Mesenchymal stem cell (in vitro differentiated cells and primary cell): ENCODE measurements at regions not wholly inside any gene's neighbourhood (a gene's known extent, or its start where the extent isn't known, plus 50 kb on each side); places are given as distances from the start of the nearest gene placed in this dataset.

ENCODE experiments used
- DNase-seq: peaks from one replicate; pipeline ENCODE4 v3.0.0-alpha.2; 2013
- H2AFZ ChIP-seq: one replicate; pipeline ENCODE4 v1.6.1; 2013; ENCODE audit warnings: low read depth, mild to moderate bottlenecking, control low read depth, inconsistent platforms, low read length, moderate library complexity
- H2AK5ac ChIP-seq: 2 replicates; pipeline ENCODE4 v1.6.1; 2013; ENCODE audit warnings: low read length, moderate library complexity, mild to moderate bottlenecking, inconsistent platforms; ENCODE audit not compliant: severe bottlenecking
- H2BK120ac ChIP-seq: one replicate; pipeline ENCODE4 v1.6.1; 2013; ENCODE audit warnings: low read depth, mild to moderate bottlenecking, inconsistent platforms, low read length, moderate library complexity
- H2BK12ac ChIP-seq, 2 experiments: one replicate each; pipeline ENCODE4 v1.6.1; 2013; ENCODE audit warnings: inconsistent platforms in 2 of 2, low read length in 2 of 2, mild to moderate bottlenecking in 2 of 2, moderate library complexity in 2 of 2, control low read depth in 1 of 2
- H2BK15ac ChIP-seq: one replicate; pipeline ENCODE4 v1.6.1; 2013; ENCODE audit warnings: mild to moderate bottlenecking, low read depth, inconsistent platforms; ENCODE audit not compliant: poor library complexity, severe bottlenecking
- H2BK5ac ChIP-seq: 2 replicates; pipeline ENCODE4 v1.6.1; 2013; ENCODE audit warnings: low read depth, mild to moderate bottlenecking, low read length, control low read depth, inconsistent platforms; ENCODE audit not compliant: poor library complexity, severe bottlenecking
- H3K14ac ChIP-seq, 2 experiments: one replicate each; pipeline ENCODE4 v1.6.1; 2013; ENCODE audit warnings: inconsistent platforms in 2 of 2, low read length in 2 of 2, control low read depth in 1 of 2, mild to moderate bottlenecking in 1 of 2, moderate library complexity in 1 of 2
- H3K18ac ChIP-seq, 2 experiments: one replicate each; pipeline ENCODE4 v1.6.1; 2013; ENCODE audit warnings: inconsistent platforms in 2 of 2, low read length in 2 of 2, control low read depth in 1 of 2, low read depth in 1 of 2, mild to moderate bottlenecking in 1 of 2
- H3K23ac ChIP-seq, 2 experiments: one replicate each; pipeline ENCODE4 v1.6.1; 2013; ENCODE audit warnings: inconsistent platforms in 2 of 2, low read length in 2 of 2, mild to moderate bottlenecking in 2 of 2, moderate library complexity in 2 of 2, control low read depth in 1 of 2
- H3K27ac ChIP-seq: 2 replicates; pipeline ENCODE4 v1.5.1; 2013; ENCODE audit warnings: mild to moderate bottlenecking, moderate library complexity, low read length, control low read depth, inconsistent platforms; ENCODE audit not compliant: poor library complexity, severe bottlenecking
- H3K27me3 ChIP-seq, 2 experiments: 2 replicates each; pipeline versions ENCODE4 v1.6.1 to v1.7.0; 2013; ENCODE audit warnings: low read length in 2 of 2, mild to moderate bottlenecking in 2 of 2, moderate library complexity in 2 of 2, control low read depth in 1 of 2, inconsistent platforms in 1 of 2; ENCODE audit not compliant: control insufficient read depth in 1 of 2, insufficient read depth in 1 of 2
- H3K36me3 ChIP-seq, 2 experiments: 2 replicates each; pipeline versions ENCODE4 v1.6.1 to v1.7.0; 2013; ENCODE audit warnings: low read length in 2 of 2, control low read depth in 1 of 2, inconsistent platforms in 1 of 2, low read depth in 1 of 2, mild to moderate bottlenecking in 1 of 2; ENCODE audit not compliant: insufficient read depth in 2 of 2, control insufficient read depth in 1 of 2
- H3K4ac ChIP-seq, 2 experiments: one replicate each; pipeline ENCODE4 v1.6.1; 2013; ENCODE audit warnings: inconsistent platforms in 2 of 2, low read length in 2 of 2, mild to moderate bottlenecking in 2 of 2, moderate library complexity in 2 of 2, control low read depth in 1 of 2, low read depth in 1 of 2
- H3K4me1 ChIP-seq: 2 replicates; pipeline ENCODE4 v1.6.1; 2013; ENCODE audit warnings: low read depth, low read length, control low read depth; ENCODE audit not compliant: control insufficient read depth, insufficient read depth
- H3K4me2 ChIP-seq: 2 replicates; pipeline ENCODE4 v1.6.1; 2013; ENCODE audit warnings: low read length, mild to moderate bottlenecking, inconsistent platforms; ENCODE audit not compliant: poor library complexity, severe bottlenecking
- H3K4me3 ChIP-seq, 2 experiments: 2 replicates each; pipeline versions ENCODE4 v1.5.1 to v1.7.0; 2013; ENCODE audit warnings: low read length in 2 of 2, mild to moderate bottlenecking in 2 of 2, control low read depth in 1 of 2, low read depth in 1 of 2; ENCODE audit not compliant: insufficient read depth in 1 of 2
- H3K79me1 ChIP-seq: replicated peaks from 2 replicates; pipeline ENCODE4 v1.6.1; 2013; ENCODE audit warnings: mild to moderate bottlenecking, control low read depth, low read length, inconsistent platforms; ENCODE audit not compliant: poor library complexity, severe bottlenecking
- H3K9ac ChIP-seq: 2 replicates; pipeline ENCODE4 v1.7.0; 2013; ENCODE audit warnings: mild to moderate bottlenecking, low read length, moderate library complexity
- H3K9me3 ChIP-seq: 2 replicates; pipeline ENCODE4 v1.7.0; 2013; ENCODE audit warnings: mild to moderate bottlenecking, low read length; ENCODE audit not compliant: control insufficient read depth
- H4K8ac ChIP-seq: one replicate; pipeline ENCODE4 v1.6.1; 2013; ENCODE audit warnings: inconsistent platforms, mild to moderate bottlenecking, low read length, moderate library complexity
- H4K91ac ChIP-seq: one replicate; pipeline ENCODE4 v1.6.1; 2013; ENCODE audit warnings: mild to moderate bottlenecking, low read length, inconsistent platforms
- WGBS: methylation state at CpG from one replicate; pipeline ENCODE4 v1.1.7; 2013; ENCODE audit warnings: mixed read lengths; 5-methylcytosine and 5-hydroxymethylcytosine counted together

DNA sequence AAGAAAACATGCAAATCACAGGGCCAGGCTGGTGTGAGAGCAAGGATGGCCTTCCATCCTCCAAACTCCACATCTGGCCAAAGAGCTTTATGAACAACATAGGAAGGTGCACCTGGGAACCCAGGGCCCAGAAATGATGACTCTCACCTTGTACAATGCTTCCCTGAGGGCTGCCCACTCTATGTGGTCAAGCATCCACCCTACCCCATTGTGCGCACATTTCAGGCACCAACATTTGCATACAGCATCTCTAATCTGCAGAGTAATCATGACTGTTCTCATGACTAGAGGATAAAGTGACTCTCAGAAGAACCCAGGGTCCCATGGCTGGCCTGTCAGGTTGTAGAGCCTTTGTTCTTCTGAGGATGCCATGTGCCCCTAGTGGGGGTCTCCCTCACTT lies 57.2 kb upstream of the NTF3 start:
- Histone ChIP-seq H3K4me3 (no peak overlapping the region), H3K27ac (no peak overlapping the region), H3K36me3 (no peaks in the 10 kb centered on the region), H3K23ac (no peak overlapping the region), H3K18ac (no peak overlapping the region), H2BK15ac (no peak overlapping the region), H3K4me1 (no peaks in the 10 kb centered on the region), H3K4ac (no peak overlapping the region), H2AK5ac (no peak overlapping the region), H3K9ac (no peak overlapping the region), H2BK120ac (no peak overlapping the region), H2BK5ac (no peak overlapping the region), H2AFZ (no peak overlapping the region), H3K14ac (no peak overlapping the region), H3K27me3 (peaks cover 5 to 14% of the 10 kb centered on the region in 2 experiments), H3K4me2 (no peak overlapping the region), H2BK12ac (no peak overlapping the region), H4K8ac (no peak overlapping the region), H4K91ac (no peak overlapping the region), H3K9me3 (no peaks in the 10 kb centered on the region), H3K79me1 (no peaks in the 10 kb centered on the region)
- WGBS = 27% methylated on average over 1 of the region's 1 CpG
- DNase-seq = no peak

DNA sequence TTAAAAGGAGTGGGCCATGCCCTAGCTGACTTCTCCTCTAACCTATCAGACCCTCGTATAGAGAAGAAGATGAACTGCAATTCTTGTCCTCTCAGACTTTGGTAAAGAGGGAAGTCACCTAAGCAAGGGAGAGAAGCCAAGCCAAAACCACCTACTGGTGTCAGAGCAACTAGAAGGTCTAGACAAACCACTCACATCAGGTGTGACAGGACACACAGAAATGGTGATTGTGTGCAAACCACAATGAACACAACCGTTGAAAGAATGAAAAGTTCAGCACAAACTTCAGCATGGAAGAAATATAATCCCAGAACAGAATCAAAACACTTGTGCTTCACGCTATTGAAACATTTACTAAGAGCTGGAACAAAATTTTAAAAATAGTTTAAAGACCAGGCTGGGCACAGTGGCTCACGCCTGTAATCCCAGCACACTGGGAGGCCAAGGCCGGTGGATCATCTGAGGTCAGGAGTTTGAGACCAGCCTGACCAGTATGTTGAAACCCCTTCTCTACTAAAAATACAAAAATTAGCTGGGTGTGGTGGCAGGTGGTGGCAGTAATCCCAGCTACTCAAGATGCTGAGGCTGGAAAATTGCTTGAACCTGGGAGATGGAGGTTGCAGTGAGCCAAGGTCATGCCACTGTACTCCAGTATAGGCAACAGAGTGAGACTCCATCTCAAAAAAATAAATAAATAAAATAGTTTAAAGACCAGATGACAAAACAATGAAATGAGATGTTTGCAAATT lies 56.2 kb upstream of the NTF3 start:
- H4K8ac ChIP-seq = no peak overlapping the region

DNA sequence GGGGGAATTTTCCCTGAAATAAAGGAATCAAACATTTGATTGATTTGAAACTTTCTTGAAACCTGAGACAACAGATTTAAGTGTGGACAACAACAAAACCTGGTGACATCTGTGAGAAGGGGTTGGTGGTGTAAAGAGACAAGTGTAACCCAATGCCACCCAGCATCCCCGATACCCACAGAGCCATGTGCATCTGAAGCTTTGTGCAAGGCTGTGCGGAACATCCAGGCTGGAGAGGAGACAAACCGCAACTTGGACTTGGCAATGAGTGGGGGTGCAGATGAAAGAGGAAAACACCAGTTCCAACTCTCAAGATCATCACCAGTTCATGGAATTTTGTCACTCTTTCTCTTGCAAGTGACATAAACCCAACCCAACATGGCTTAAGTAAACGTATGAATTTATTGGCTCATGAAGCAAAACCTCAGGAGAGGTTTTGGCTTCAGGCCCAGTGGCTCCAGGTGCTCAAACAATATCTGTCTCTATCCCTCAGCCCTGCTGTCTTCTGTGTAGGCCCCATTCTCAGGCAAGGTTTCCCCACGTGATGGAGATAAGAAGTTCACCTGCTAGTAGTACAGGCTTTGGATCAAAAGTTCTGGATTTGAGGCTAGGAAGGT lies 55.2 kb upstream of the NTF3 start:
- Histone ChIP-seq H3K4ac (no peak overlapping the region), H2AFZ (no peak overlapping the region), H2BK12ac (no peak overlapping the region), H2BK5ac (no peak overlapping the region), H3K4me1 (no peaks in the 10 kb centered on the region), H3K27ac (no peak overlapping the region), H3K4me2 (no peak overlapping the region), H3K14ac (no peak overlapping the region), H3K18ac (no peak overlapping the region), H4K91ac (no peak overlapping the region), H3K4me3 (no peak overlapping the region), H3K27me3 (peaks cover 5 to 14% of the 10 kb centered on the region in 2 experiments), H3K23ac (no peak overlapping the region), H3K36me3 (no peaks in the 10 kb centered on the region), H2BK15ac (no peak overlapping the region), H4K8ac (no peak overlapping the region), H2AK5ac (no peak overlapping the region), H3K9ac (no peak overlapping the region), H3K79me1 (no peaks in the 10 kb centered on the region), H3K9me3 (no peaks in the 10 kb centered on the region), H2BK120ac (no peak overlapping the region)
- no peak for DNase-seq
- WGBS = 72% methylated on average over 5 of the region's 5 CpGs

More for the DNA sequence above, 56.2 kb upstream of the NTF3 start:
- Histone ChIP-seq H3K9ac (no peak overlapping the region), H3K27me3 (peaks cover 5 to 10% of the 10 kb centered on the region in 2 experiments), H3K27ac (no peak overlapping the region), H2BK5ac (no peak overlapping the region), H3K4me2 (no peak overlapping the region), H3K79me1 (no peaks in the 10 kb centered on the region), H3K23ac (no peak overlapping the region), H2AFZ (no peak overlapping the region), H2BK12ac (no peak overlapping the region), H3K4me1 (no peaks in the 10 kb centered on the region), H3K36me3 (no peaks in the 10 kb centered on the region), H3K4ac (no peak overlapping the region), H4K91ac (no peak overlapping the region), H2BK120ac (no peak overlapping the region), H2BK15ac (no peak overlapping the region), H3K9me3 (no peaks in the 10 kb centered on the region), H3K18ac (no peak overlapping the region), H3K14ac (no peak overlapping the region), H2AK5ac (no peak overlapping the region), H3K4me3 (no peak overlapping the region)
- DNase-seq = no peak
- 78% methylated on average over 5 of the region's 5 CpGs for WGBS

DNA sequence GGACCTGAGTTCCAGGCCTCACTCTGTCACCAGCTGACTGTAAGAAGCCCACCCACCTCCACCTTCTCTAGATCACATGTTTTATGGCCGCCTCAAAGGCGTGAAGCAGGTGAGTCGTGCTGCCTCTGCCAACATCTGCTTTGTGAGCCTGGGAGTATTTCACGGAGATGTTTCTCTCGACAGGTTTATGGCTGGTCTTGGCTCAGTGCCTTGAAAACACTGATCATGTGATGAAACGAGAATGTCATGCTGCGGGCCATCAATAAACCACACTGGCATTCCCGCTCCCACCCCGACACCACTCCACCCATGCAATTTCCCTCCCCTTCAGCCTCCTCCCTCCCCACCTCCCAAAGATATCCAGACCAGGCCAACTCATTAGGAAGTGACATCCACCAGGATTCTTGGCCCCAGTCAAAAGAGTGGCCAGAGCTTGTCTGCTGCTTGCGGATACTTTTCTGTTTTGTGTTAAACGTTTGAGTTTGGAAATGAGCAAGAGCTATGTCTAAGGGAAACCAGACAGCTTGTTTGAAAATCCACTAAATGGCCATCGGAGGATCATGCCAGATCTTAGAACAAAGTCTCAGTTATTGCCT lies 53.8 kb upstream of the NTF3 start:
- Histone ChIP-seq H2BK12ac (no peak overlapping the region), H3K4me2 (no peak overlapping the region), H3K4me3 (no peak overlapping the region), H3K9me3 (no peaks in the 10 kb centered on the region), H4K8ac (no peak overlapping the region), H3K79me1 (no peaks in the 10 kb centered on the region), H3K14ac (no peak overlapping the region), H4K91ac (no peak overlapping the region), H3K4ac (no peak overlapping the region), H2BK5ac (no peak overlapping the region), H3K23ac (no peak overlapping the region), H2BK15ac (no peak overlapping the region), H2BK120ac (no peak overlapping the region), H3K27me3 (peaks cover 5 to 23% of the 10 kb centered on the region in 2 experiments), H3K9ac (no peak overlapping the region), H3K36me3 (no peaks in the 10 kb centered on the region), H3K27ac (no peak overlapping the region), H2AFZ (no peak overlapping the region), H3K18ac (no peak overlapping the region), H2AK5ac (no peak overlapping the region), H3K4me1 (no peaks in the 10 kb centered on the region)
- 30% methylated on average over 12 of the region's 12 CpGs for WGBS
- no peak for DNase-seq
